WTC11 (cell line): ENCODE measurements at regions not wholly inside any gene's neighbourhood (a gene's known extent, or its start where the extent isn't known, plus 50 kb on each side); places are given as distances from the start of the nearest gene placed in this dataset.

Experiments
- ATAC-seq: fragments of 200-7000 bp; cut with Tn5 transposase; 2 replicates; pipeline ENCODE4 v1.10.0; 2021; ENCODE audit warnings: mild to moderate bottlenecking, moderate library complexity
- CTCF ChIA-PET: fragments of 300-600 bp; sonication (Branson Sonifier 250); formaldehyde crosslinking; loops from one replicate; lab custom pipeline; 2021; ENCODE audit warnings: antibody characterized with exemption; lab: Charles Lee
- POLR2A ChIA-PET: fragments of 350-600 bp; sonication (Branson Sonifier 250); formaldehyde crosslinking; loops from one replicate; lab custom pipeline; 2021; ENCODE audit warnings: antibody characterized with exemption; lab: Charles Lee
- DNase-seq: peaks from one replicate; pipeline ENCODE4 v3.0.0; 2021; ENCODE audit warnings: low spot score
- H3K27ac Mint-ChIP-seq: 2 replicates; pipeline ENCODE4 v1.8.0; 2021; ENCODE audit warnings: mixed read lengths
- H3K27me3 Mint-ChIP-seq: 2 replicates; pipeline ENCODE4 v1.8.0; 2021; ENCODE audit warnings: low read depth, mild to moderate bottlenecking, moderate library complexity, mixed read lengths
- H3K36me3 Mint-ChIP-seq: 2 replicates; pipeline ENCODE4 v1.8.0; 2021; ENCODE audit warnings: mixed read lengths
- H3K4me1 Mint-ChIP-seq: 2 replicates; pipeline ENCODE4 v1.8.0; 2022; ENCODE audit warnings: mixed read lengths
- H3K4me3 Mint-ChIP-seq: 2 replicates; pipeline ENCODE4 v1.8.0; 2021; ENCODE audit warnings: mild to moderate bottlenecking, moderate library complexity, mixed read lengths
- H3K9me3 Mint-ChIP-seq: 2 replicates; pipeline ENCODE4 v1.8.0; 2021; ENCODE audit warnings: mixed read lengths
- ATF3 ChIP-seq: sonication (generic); formaldehyde crosslinking; conservative IDR thresholded peaks from 2 replicates; pipeline ENCODE4 v1.8.1; 2022; ENCODE audit warnings: mild to moderate bottlenecking, missing genetic modification reagents
- ATF6 ChIP-seq: sonication (generic); formaldehyde crosslinking; IDR thresholded peaks from 2 replicates; pipeline ENCODE4 v1.8.1; 2023; ENCODE audit warnings: mild to moderate bottlenecking, missing genetic modification reagents
- CREM ChIP-seq: sonication (generic); formaldehyde crosslinking; IDR thresholded peaks from 2 replicates; pipeline ENCODE4 v1.8.1; 2022; ENCODE audit warnings: mild to moderate bottlenecking, missing genetic modification reagents, moderate library complexity
- GABPB1 ChIP-seq: sonication (generic); formaldehyde crosslinking; IDR thresholded peaks from 2 replicates; pipeline ENCODE4 v1.8.1; 2023; ENCODE audit warnings: mild to moderate bottlenecking, missing genetic modification reagents
- IRF1 ChIP-seq: sonication (generic); formaldehyde crosslinking; IDR thresholded peaks from 2 replicates; pipeline ENCODE4 v1.8.0; 2023; ENCODE audit warnings: missing genetic modification reagents
- MLX ChIP-seq: sonication (generic); formaldehyde crosslinking; IDR thresholded peaks from 2 replicates; pipeline ENCODE4 v1.8.1; 2023; ENCODE audit warnings: mild to moderate bottlenecking, missing genetic modification reagents, moderate library complexity
- NFE2L1 ChIP-seq: sonication (generic); formaldehyde crosslinking; IDR thresholded peaks from 2 replicates; pipeline ENCODE4 v1.8.1; 2023; ENCODE audit warnings: missing genetic modification reagents
- NR2C2 ChIP-seq: sonication (generic); formaldehyde crosslinking; IDR thresholded peaks from 2 replicates; pipeline ENCODE4 v1.8.0; 2022; ENCODE audit warnings: mild to moderate bottlenecking, missing genetic modification reagents
- PREB ChIP-seq: sonication (generic); formaldehyde crosslinking; IDR thresholded peaks from 2 replicates; pipeline ENCODE4 v1.8.1; 2022; ENCODE audit warnings: mild to moderate bottlenecking, missing genetic modification reagents, moderate library complexity, borderline replicate concordance
- RELA ChIP-seq: sonication (generic); formaldehyde crosslinking; IDR thresholded peaks from 2 replicates; pipeline ENCODE4 v1.8.1; 2022; ENCODE audit warnings: missing genetic modification reagents, mild to moderate bottlenecking, borderline replicate concordance
- RORB ChIP-seq: fragments of 250-450 bp; sonication (Bioruptor Pico); IDR thresholded peaks from 2 replicates; pipeline ENCODE4 v1.9.0; 2021; ENCODE audit warnings: mild to moderate bottlenecking
- SMAD4 ChIP-seq: sonication (generic); formaldehyde crosslinking; IDR thresholded peaks from 2 replicates; pipeline ENCODE4 v1.8.0; 2022; ENCODE audit warnings: mild to moderate bottlenecking, missing genetic modification reagents
- USF1 ChIP-seq: sonication (generic); formaldehyde crosslinking; IDR thresholded peaks from 2 replicates; pipeline ENCODE4 v1.8.0; 2022; ENCODE audit warnings: mild to moderate bottlenecking, missing genetic modification reagents
- ZNF138 ChIP-seq: sonication (generic); formaldehyde crosslinking; conservative IDR thresholded peaks from 2 replicates; pipeline ENCODE4 v1.8.1; 2022; ENCODE audit warnings: mild to moderate bottlenecking, moderate library complexity, missing genetic modification reagents
- ZNF512 ChIP-seq: sonication (generic); formaldehyde crosslinking; IDR thresholded peaks from 2 replicates; pipeline ENCODE4 v1.8.1; 2022; ENCODE audit warnings: missing genetic modification reagents, borderline replicate concordance
- ZNF671 ChIP-seq: fragments of 250-450 bp; sonication (Bioruptor Pico); IDR thresholded peaks from 2 replicates; pipeline ENCODE4 v1.8.0; 2021; ENCODE audit warnings: mild to moderate bottlenecking
- ZSCAN18 ChIP-seq: fragments of 250-450 bp; sonication (Bioruptor Pico); IDR thresholded peaks from 2 replicates; pipeline ENCODE4 v2.1.2; 2022; ENCODE audit warnings: mild to moderate bottlenecking, moderate library complexity

- TF ChIP-seq MLX (CRISPR knock-in tag) (no peak), USF1 (CRISPR knock-in tag) (no peak), ZNF138 (CRISPR knock-in tag) (no peak), CREM (CRISPR knock-in tag) (no peak), ATF6 (CRISPR knock-in tag) (no peak), RORB (CRISPR knock-in tag) (no peak), ZNF671 (CRISPR knock-in tag) (no peak), IRF1 (CRISPR knock-in tag) (no peak), RELA (CRISPR knock-in tag) (no peak), PREB (CRISPR knock-in tag) (no peak)
- TF ChIP-seq, all 79 proteins: peak for 0
Measured at GRCh38 chr6:6970851-6971250, 136.9 kb upstream of the RREB1 start (continued).

GRCh38 chr6:6971369-6971768, 136.4 kb upstream of the RREB1 start:
- POLR2A ChIA-PET: no interaction called here
- CTCF ChIA-PET: interaction anchor here (0.7 to 0.8 kb wide), 2 partner anchors 267 to 285 kb away, joined by 3 to 4 read pairs; no protein-coding TSS in a partner anchor
- TF ChIP-seq NR2C2 (no peak), NFE2L1 (CRISPR knock-in tag) (no peak), ATF3 (no peak), ZNF512 (CRISPR knock-in tag) (no peak), GABPB1 (CRISPR knock-in tag) (no peak)
- Mint-ChIP-seq H3K4me1 (peaks cover 8% of the 10 kb centered on the region), H3K27ac (no peak overlapping the region), H3K4me3 (no peak overlapping the region), H3K9me3 (no peaks in the 10 kb centered on the region), H3K36me3 (no peaks in the 10 kb centered on the region), H3K27me3 (no peaks in the 10 kb centered on the region)
- ATAC-seq: no peak
- no peak for DNase-seq

GRCh38 chr6:6972456-6972855, 135.3 kb upstream of the RREB1 start:
- POLR2A ChIA-PET: no interaction called here

More at GRCh38 chr6:6972456-6972855, 135.3 kb upstream of the RREB1 start:
- no peaks in the 10 kb centered on the region for H3K9me3 Mint-ChIP-seq
- no peak for DNase-seq
- no peak overlapping the region for H3K4me3 Mint-ChIP-seq
- TF ChIP-seq ZNF138 (CRISPR knock-in tag) (no peak), ZSCAN18 (CRISPR knock-in tag) (no peak), SMAD4 (CRISPR knock-in tag) (no peak), PREB (CRISPR knock-in tag) (no peak)
- ATAC-seq: no peak
- H3K36me3 Mint-ChIP-seq: no peaks in the 10 kb centered on the region
- H3K4me1 Mint-ChIP-seq: peaks cover 8% of the 10 kb centered on the region
- H3K27ac Mint-ChIP-seq: no peak overlapping the region
- CTCF ChIA-PET: interaction anchor here (1.3 kb wide), 1 partner anchor 276 kb away, joined by 3 read pairs; no protein-coding TSS in a partner anchor
- H3K27me3 Mint-ChIP-seq: no peaks in the 10 kb centered on the region
